ENCODE measurements at regions not wholly inside any gene's neighbourhood (a gene's known extent, or its start where the extent isn't known, plus 50 kb on each side); places are given as distances from the start of the nearest gene placed in this dataset.

GRCh38 chr1:228923973-228924686 is 188.9 kb downstream of the RHOU start:
- DNase-seq = no peak

- DNase-seq = no peak
Measured at GRCh38 chr1:228925691-228926090, 190.4 kb downstream of the RHOU start.

GRCh38 chr1:228927421-228927820 is 192.1 kb downstream of the RHOU start:
- DNase-seq = no peak

- DNase-seq = no peak
Measured at GRCh38 chr1:228927946-228928898, 192.9 kb downstream of the RHOU start.

- DNase-seq = no peak
Measured at GRCh38 chr1:228929476-228930027, 194.3 kb downstream of the RHOU start.

GRCh38 chr1:228930479-228930957 is 195.2 kb downstream of the RHOU start:
- no peak for DNase-seq

- no peak for DNase-seq
Measured at GRCh38 chr1:228933753-228934152, 198.5 kb downstream of the RHOU start.

GRCh38 chr1:228935198-228935663 is 200.0 kb downstream of the RHOU start:
- peak; percentile 60 for DNase-seq

GRCh38 chr1:228935855-228936727 is 200.8 kb downstream of the RHOU start:
- peak; percentile 12 for DNase-seq

- no peak for DNase-seq
Measured at GRCh38 chr1:228936881-228937280, 201.6 kb downstream of the RHOU start.

- DNase-seq = no peak
Measured at GRCh38 chr1:228937351-228937750, 202.1 kb downstream of the RHOU start.

GRCh38 chr1:228937851-228938536 is 202.7 kb downstream of the RHOU start:
- no peak for DNase-seq

GRCh38 chr1:228938537-228938901 is 203.2 kb downstream of the RHOU start:
- no peak for DNase-seq

GRCh38 chr1:228939001-228939691 is 203.9 kb downstream of the RHOU start:
- no peak for DNase-seq

GRCh38 chr1:228939881-228940392 is 204.7 kb downstream of the RHOU start:
- DNase-seq = no peak

GRCh38 chr1:228940526-228940925 is 205.2 kb downstream of the RHOU start:
- no peak for DNase-seq

GRCh38 chr1:228940926-228941325 is 205.6 kb downstream of the RHOU start:
- no peak for DNase-seq

GRCh38 chr1:228941666-228942065 is 206.4 kb downstream of the RHOU start:
- no peak for DNase-seq

- no peak for DNase-seq
Measured at GRCh38 chr1:228943436-228943835, 208.2 kb downstream of the RHOU start.

GRCh38 chr1:228944296-228944695 is 209.0 kb downstream of the RHOU start:
- no peak for DNase-seq

GRCh38 chr1:228944935-228945371 is 209.7 kb downstream of the RHOU start:
- DNase-seq = no peak
